Kidney (tissue), 13 donors: ENCODE measurements at regions not wholly inside any gene's neighbourhood (a gene's known extent, or its start where the extent isn't known, plus 50 kb on each side); places are given as distances from the start of the nearest gene placed in this dataset.
A peak's percentile ranks its signal among the peaks of the same experiment; 100 is the strongest.

Source experiments
- DNase-seq, 5 donors: peaks; one replicate each; pipeline ENCODE4 v3.0.0-alpha.2; 2013 to 2020
- FAIRE-seq: peaks from 2 replicates; lab custom pipeline; 2012; peaks lifted over from hg19 to GRCh38; lab: Jason Lieb, UNC
- H3K27ac ChIP-seq, 2 donors: one replicate each; pipeline ENCODE4 v1.7.0; 2013; ENCODE audit warnings: low read depth in 2 of 2, low read length in 2 of 2, inconsistent platforms in 1 of 2
- H3K27me3 ChIP-seq: one replicate; pipeline ENCODE4 v1.7.1; 2013; ENCODE audit warnings: low read length, inconsistent platforms; ENCODE audit not compliant: control insufficient read depth, insufficient read depth
- H3K36me3 ChIP-seq, 3 donors: one replicate each; pipeline versions ENCODE4 v1.7.0 to v1.7.1; 2013; ENCODE audit warnings: low read length in 3 of 3, control low read depth in 1 of 3, inconsistent platforms in 1 of 3; ENCODE audit not compliant: insufficient read depth in 3 of 3, control insufficient read depth in 2 of 3
- H3K4me1 ChIP-seq, 3 donors: one replicate each; pipeline versions ENCODE4 v1.7.0 to v1.7.1; 2013; ENCODE audit warnings: low read length in 3 of 3, inconsistent platforms in 1 of 3, low read depth in 1 of 3; ENCODE audit not compliant: control insufficient read depth in 2 of 3, insufficient read depth in 2 of 3
- H3K4me3 ChIP-seq, 3 donors: one replicate each; pipeline versions ENCODE4 v1.7.0 to v1.8.1; 2013; ENCODE audit warnings: low read length in 3 of 3, control low read depth in 1 of 3, inconsistent platforms in 1 of 3
- H3K9ac ChIP-seq, 3 donors: one replicate each; pipeline versions ENCODE4 v1.7.0 to v1.7.1; 2013; ENCODE audit warnings: low read length in 3 of 3, control low read depth in 1 of 3, inconsistent platforms in 1 of 3
- H3K9me3 ChIP-seq, 3 donors: one replicate each; pipeline versions ENCODE4 v1.7.0 to v1.7.1; 2013; ENCODE audit warnings: low read length in 3 of 3, control low read depth in 1 of 3, inconsistent platforms in 1 of 3; ENCODE audit not compliant: control insufficient read depth in 2 of 3, insufficient read depth in 1 of 3
- CTCF ChIP-seq: IDR thresholded peaks from 3 replicates; pipeline ENCODE4 v1.5.1; 2012; ENCODE audit warnings: mild to moderate bottlenecking, moderate library complexity, borderline replicate concordance; ENCODE audit not compliant: insufficient read depth; ENCODE audit errors: extremely low read depth
- intact Hi-C: fragments of 100-400 bp; cut with DNase I; formaldehyde crosslinking; loops from one replicate; pipeline ENCODE4 v1.11.1; 2022
- donor health status: control.
- donor health status: control.
- donor health status: control.
- donor health status: control.
- donor health status: control.
- donor health status: DM: yes; HTN: yes; CAD: no.
- donor health status: Normal renal cell carcinoma (clear cell type).

- no peaks in the 10 kb centered on the region for H3K27me3 ChIP-seq
- H3K4me3 ChIP-seq: no peak overlapping the region
- intact Hi-C loops: no loop called here
- no peaks in the 10 kb centered on the region for H3K36me3 ChIP-seq
- TF ChIP-seq CTCF: no peak
- H3K4me1 ChIP-seq: no peaks in the 10 kb centered on the region
- H3K27ac ChIP-seq: no peak overlapping the region
- peak in 1 of 5 donors; percentile 70 for DNase-seq
- no peak overlapping the region for H3K9ac ChIP-seq
- no peaks in the 10 kb centered on the region for H3K9me3 ChIP-seq
- FAIRE-seq: no peak
These were observed 694.3 kb upstream of the TBX3 start for GRCh38 chr12:115378291-115378690.

GRCh38 chr12:115377779-115378178 lies 693.8 kb upstream of the TBX3 start:
- no peak for TF ChIP-seq CTCF

GRCh38 chr12:115377230-115377629 lies 693.3 kb upstream of the TBX3 start:
- intact Hi-C loops: no loop called here
- Histone ChIP-seq H3K27me3 (no peaks in the 10 kb centered on the region), H3K9me3 (no peaks in the 10 kb centered on the region), H3K4me1 (no peaks in the 10 kb centered on the region), H3K36me3 (no peaks in the 10 kb centered on the region), H3K9ac (no peak overlapping the region), H3K4me3 (no peak overlapping the region), H3K27ac (no peak overlapping the region)
- no peak for FAIRE-seq
- DNase-seq: peak in 2 of 5 donors; percentile 18 to 39
- TF ChIP-seq CTCF: no peak

More at GRCh38 chr12:115377779-115378178, 693.8 kb upstream of the TBX3 start:
- H3K27ac ChIP-seq: no peak overlapping the region
- H3K9ac ChIP-seq: no peak overlapping the region
- no peaks in the 10 kb centered on the region for H3K36me3 ChIP-seq
- FAIRE-seq: no peak
- intact Hi-C loops: no loop called here
- no peak overlapping the region for H3K4me3 ChIP-seq
- no peaks in the 10 kb centered on the region for H3K27me3 ChIP-seq
- no peaks in the 10 kb centered on the region for H3K9me3 ChIP-seq
- peak in 1 of 5 donors; percentile 51 for DNase-seq
- H3K4me1 ChIP-seq: no peaks in the 10 kb centered on the region
